ENCODE measurements at regions not wholly inside any gene's neighbourhood (a gene's known extent, or its start where the extent isn't known, plus 50 kb on each side); places are given as distances from the start of the nearest gene placed in this dataset.
"Not testable (repeated sequence)": the region's sequence is repeated elsewhere in the genome, so short reads cannot be mapped to it uniquely, and the experiment has no call there.

- not testable (repeated sequence) for TF ChIP-seq ZFX (IDR thresholded peaks at IDR 0.05); CTCF (conservative IDR thresholded peaks at IDR 0.05)
Observed at GRCh38 chr4:49233346-49233745, 247.3 kb downstream of the CWH43 start.
